A172 (cell line): ENCODE measurements at regions not wholly inside any gene's neighbourhood (a gene's known extent, or its start where the extent isn't known, plus 50 kb on each side); places are given as distances from the start of the nearest gene placed in this dataset.
"Not testable (repeated sequence)": the region's sequence is repeated elsewhere in the genome, so short reads cannot be mapped to it uniquely, and the experiment has no call there.

Experiments used
- DNase-seq: peaks from one replicate; pipeline ENCODE4 v3.0.0-alpha.2; 2015; ENCODE audit warnings: low spot score

- DNase-seq = no peak
Observed at GRCh38 chr1:67530071-67530470, 99.9 kb upstream of the SERBP1 start.

- peak; percentile 72 for DNase-seq
Observed at GRCh38 chr1:67532452-67533216, 102.4 kb upstream of the SERBP1 start.

DNA sequence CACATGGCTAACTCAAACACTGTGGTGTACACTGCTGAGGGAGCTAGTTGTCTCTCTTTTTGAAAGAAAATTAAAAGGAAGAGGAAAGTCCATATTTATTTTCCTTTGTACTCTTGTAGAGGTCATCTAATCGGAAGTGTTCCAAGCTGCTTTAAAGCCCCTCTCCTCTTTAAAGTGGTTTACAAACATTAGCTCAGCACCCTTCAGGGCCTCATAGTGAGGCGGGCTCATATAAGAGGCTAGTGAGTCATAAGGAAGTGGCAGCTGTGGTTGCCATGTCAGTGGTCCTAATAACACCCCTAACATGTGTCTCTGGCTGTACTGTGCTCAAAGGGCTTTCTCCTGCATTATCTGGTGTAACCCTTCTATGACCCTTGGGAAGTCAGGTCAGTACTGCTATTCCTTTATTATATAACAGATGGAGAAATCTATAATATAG lies 104.4 kb upstream of the SERBP1 start:
- DNase-seq = peak; percentile 33

DNA sequence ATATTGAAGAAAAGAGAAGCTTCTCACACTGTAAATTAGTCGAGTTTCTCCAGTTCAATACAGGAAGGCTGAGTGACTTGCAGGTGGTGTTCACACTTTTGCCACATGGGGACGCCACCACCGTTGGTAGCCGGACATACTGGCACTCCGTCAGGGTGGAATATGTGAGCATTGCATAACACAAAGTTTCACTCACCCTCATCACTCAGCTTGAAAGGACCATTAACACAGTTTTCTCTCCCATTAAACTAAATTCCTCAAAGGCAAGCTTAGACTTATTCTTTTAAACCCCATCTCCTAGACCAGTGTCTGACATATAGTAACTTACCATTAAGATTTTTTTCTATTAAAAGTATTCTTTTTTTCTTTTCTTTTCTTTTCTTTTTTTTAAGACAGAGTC lies 105.3 kb upstream of the SERBP1 start:
- peak; percentile 77 for DNase-seq

GRCh38 chr1:67536957-67537666 lies 106.9 kb upstream of the SERBP1 start:
- DNase-seq = no peak

- no peak for DNase-seq
Observed at GRCh38 chr1:67537667-67538018, 107.4 kb upstream of the SERBP1 start.

GRCh38 chr1:67540025-67540732 lies 110.0 kb upstream of the SERBP1 start:
- DNase-seq = no peak

GRCh38 chr1:67540733-67541125 lies 110.5 kb upstream of the SERBP1 start:
- no peak for DNase-seq

DNA sequence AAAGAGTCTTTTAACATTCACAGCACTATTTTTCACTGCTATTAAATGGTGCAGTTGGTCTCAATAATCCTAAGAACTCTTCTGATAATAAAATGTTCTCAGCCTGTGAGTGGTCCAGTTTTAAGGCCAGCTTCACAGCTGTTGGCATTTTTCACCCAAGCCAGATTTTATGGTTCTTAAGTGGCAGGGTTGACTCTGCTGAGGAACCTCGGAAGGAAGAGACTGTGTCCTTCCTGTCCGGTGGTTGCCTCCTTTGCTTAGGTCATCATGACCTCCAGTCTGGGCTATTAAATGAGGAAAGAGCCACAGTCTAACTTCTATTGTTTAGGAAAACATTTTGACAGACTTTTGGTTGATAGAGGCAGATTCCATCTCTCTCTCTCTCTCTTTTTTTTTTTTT lies 112.5 kb upstream of the SERBP1 start:
- no peak for DNase-seq

GRCh38 chr1:67544921-67545320 lies 114.7 kb upstream of the SERBP1 start:
- no peak for DNase-seq

GRCh38 chr1:67545364-67545763 lies 115.2 kb upstream of the SERBP1 start:
- DNase-seq = no peak

GRCh38 chr1:67551375-67551774 lies 121.2 kb upstream of the SERBP1 start:
- DNase-seq = no peak

DNA sequence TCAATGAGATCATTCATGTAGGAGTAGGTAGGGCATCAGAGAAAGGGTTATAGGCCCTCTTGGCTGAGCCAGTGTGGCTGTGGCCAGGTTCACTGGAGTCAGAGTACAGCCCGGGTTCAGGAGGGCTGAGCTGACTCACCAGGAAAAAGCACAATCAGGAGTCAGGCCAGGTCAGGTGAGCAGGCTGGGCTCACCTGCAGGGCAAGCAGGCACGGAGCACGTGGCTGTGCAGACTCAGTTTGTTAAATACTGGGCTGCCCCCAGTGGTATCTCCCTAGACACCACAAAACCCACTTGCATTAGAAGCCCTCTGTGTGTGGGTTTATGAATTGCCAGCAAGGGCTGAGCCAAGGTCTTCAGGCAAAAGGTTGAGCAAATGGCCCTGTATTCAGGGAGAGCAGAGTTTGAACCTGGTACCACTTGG lies 122.1 kb upstream of the SERBP1 start:
- DNase-seq = no peak

GRCh38 chr1:67554204-67554603 lies 124.0 kb upstream of the SERBP1 start:
- not testable (repeated sequence) for DNase-seq

GRCh38 chr1:67555461-67556296 lies 125.5 kb upstream of the SERBP1 start:
- no peak for DNase-seq

DNA sequence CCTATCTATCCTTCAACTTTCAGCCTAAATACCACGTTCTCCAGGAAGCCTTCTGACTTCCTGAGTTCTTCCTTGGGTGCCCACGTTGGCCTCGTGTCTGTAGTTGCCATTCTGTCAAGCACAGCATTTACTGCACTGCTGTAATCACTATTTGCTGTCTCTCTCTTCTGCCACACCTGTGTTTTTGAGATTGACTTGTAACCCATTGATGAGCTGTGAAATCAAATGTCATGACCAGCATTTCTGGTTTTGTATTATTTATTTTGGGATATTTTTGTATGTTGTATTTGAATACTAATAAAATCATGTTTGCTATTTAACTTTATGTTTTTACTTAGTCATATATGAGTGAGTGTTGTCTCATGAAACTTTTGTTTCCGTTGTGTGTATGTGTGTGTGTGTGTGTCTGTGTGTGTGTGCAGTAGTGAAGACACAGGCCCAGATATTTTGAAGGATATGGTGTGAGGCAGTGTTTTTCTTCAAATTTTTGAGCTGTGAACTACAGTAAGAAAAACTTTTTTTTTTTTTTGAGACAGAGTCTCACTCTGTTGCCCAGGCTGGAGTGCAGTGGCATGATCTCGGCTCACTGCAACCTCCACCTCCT lies 126.2 kb upstream of the SERBP1 start:
- no peak for DNase-seq

DNA sequence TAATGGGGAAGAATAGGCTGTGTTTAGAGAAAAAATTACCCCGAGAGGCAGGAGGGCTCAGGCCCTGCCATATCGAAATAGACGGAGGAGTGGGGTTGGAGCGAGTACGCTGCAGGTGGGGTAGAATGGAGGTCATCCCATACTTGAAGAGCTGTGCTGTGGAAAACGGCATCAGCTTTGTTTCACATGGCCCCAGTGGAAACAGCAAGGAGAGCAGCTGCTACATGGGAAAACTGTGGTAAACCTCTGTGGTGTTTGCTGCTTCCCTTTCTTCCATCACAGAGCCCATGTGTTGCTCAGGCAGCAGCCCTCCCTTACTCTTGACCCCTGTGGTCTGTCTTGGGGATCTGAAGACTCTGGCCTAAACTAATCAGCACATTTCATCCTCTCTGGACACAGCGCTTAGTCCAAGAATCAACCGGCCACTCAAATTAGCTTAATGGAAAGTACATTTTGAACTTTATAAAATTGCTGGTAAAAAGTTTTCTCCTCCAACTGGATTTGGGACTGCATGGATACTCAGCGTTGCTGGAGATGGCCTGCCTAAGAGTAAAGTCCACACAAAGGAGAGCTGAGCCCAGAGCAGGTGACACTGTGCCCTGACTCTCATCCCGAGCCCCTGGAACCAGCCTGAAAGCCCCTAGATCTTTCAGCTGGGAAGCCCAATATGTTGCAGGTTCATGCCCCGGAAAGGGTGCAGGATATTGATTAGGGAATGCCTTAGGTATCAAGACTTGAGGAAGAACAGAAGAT lies 127.1 kb upstream of the GADD45A start:
- DNase-seq = no peak

DNA sequence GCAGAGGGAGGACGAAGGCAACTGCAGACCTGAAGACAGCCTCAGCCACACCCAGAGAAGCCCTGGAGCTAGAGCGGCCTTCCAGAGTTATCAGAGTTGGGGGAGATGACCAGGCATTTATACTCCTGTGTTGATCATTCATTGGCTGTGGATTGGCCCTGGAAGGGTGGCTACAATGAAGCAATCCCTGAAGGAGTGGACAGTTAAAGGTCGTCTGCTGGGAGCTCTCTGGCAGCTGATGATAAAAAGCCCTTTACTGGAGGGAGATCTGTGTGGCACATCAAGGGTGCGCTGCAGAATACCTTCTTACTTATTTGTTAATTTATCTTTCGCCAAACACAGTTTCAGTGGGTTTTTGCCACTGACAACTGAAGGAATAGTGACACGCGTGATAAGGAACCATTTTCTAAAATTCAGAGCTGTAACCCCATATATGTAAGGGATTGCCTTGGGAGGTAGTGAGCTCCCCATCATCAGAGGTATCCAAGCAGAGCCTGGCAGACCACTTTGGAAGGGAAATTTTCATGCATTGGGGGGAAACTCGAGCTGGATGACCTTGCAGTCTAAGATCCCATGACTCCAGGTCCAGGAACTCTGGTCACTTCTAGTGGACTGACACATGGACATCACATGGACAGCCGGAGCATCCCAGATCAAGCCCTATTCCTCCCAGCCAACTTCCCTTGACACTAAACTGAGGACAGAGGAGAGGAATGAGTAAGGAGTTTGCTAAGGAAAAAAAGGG lies 126.4 kb upstream of the GADD45A start:
- no peak for DNase-seq

DNA sequence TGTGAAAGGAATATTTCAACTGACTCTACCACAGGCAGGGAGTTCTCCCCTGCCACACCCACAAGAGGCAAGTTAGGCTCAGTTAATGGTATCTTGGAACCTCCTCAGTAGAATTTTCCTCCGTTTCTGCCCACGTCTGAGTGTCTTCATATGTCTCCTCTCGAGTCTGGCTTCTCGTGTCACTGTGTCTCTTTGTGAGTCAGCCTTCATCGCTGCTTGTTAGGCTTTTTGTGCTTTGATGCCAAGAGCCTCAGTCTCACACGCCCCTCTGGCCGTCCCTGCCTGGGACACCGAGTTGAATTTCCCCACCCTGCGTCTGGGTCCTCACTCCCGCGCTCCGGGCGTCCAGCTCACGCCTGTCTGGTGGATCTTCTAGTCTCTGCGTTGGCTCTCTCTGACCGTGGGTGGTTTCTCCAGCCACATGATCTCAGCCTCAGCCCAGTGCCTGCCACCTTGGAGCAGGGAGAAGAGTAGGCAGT lies 125.7 kb upstream of the GADD45A start:
- peak; percentile 57 for DNase-seq
